SK-N-SH (cell line): ENCODE measurements at regions not wholly inside any gene's neighbourhood (a gene's known extent, or its start where the extent isn't known, plus 50 kb on each side); places are given as distances from the start of the nearest gene placed in this dataset.
"Not testable (repeated sequence)": the region's sequence is repeated elsewhere in the genome, so short reads cannot be mapped to it uniquely, and the experiment has no call there.

Source experiments
- CTCF ChIA-PET: fragments of 300-600, 350-600 bp; formaldehyde crosslinking; extraction: SDS; loops from one replicate; lab custom pipeline; 2021; lab: Yijun Ruan, JAX
- POLR2A ChIA-PET: fragments of 350-600 bp; sonication (Branson Sonifier 250); formaldehyde crosslinking; extraction: SDS; loops from one replicate; lab custom pipeline; 2020; ENCODE audit warnings: antibody characterized with exemption, inconsistent platforms; lab: Yijun Ruan, JAX
- DNase-seq: peaks from one replicate; pipeline ENCODE4 v3.0.0; 2012
- H2AFZ ChIP-seq: fragments of 200-600 bp; sonication (generic); 2 replicates; pipeline ENCODE4 v1.8.1; 2016; ENCODE audit warnings: antibody characterized with exemption, mild to moderate bottlenecking, low read depth
- H3F3A ChIP-seq: fragments of 200-600 bp; sonication (generic); replicated peaks from 2 replicates; pipeline ENCODE3; 2016; ENCODE audit warnings: antibody characterized with exemption, mild to moderate bottlenecking; ENCODE audit not compliant: insufficient read depth
- H3K27ac ChIP-seq, 2 experiments: fragments of 200-500 bp in 1 of 2; fragments of 200-600 bp in 1 of 2; sonication (Bioruptor generic) in 1 of 2; sonication (generic), shearing (Covaris generic) in 1 of 2; 2 replicates each; pipeline versions ENCODE4 v1.5.1 to v1.6.1; 2014 to 2016; ENCODE audit warnings: low read depth in 2 of 2, inconsistent platforms in 1 of 2, low read length in 1 of 2, mild to moderate bottlenecking in 1 of 2, mixed read lengths in 1 of 2
- H3K27me3 ChIP-seq: fragments of 200-600 bp; sonication (generic), shearing (Covaris generic); 2 replicates; pipeline ENCODE4 v1.6.1; 2016; ENCODE audit warnings: mixed run types; ENCODE audit not compliant: insufficient read depth
- H3K36me3 ChIP-seq, 2 experiments: fragments of 200-500 bp in 1 of 2; fragments of 200-600 bp in 1 of 2; sonication (Bioruptor generic) in 1 of 2; sonication (generic) in 1 of 2; replicated peaks in 1 of 2; 2 replicates each; pipeline versions ENCODE3 to v1.5.1; 2014 to 2016; ENCODE audit warnings: low read length in 1 of 2, mild to moderate bottlenecking in 1 of 2; ENCODE audit not compliant: insufficient read depth in 2 of 2, control insufficient read depth in 1 of 2
- H3K4me1 ChIP-seq, 2 experiments: fragments of 200-500 bp in 1 of 2; fragments of 200-600 bp in 1 of 2; sonication (Bioruptor generic) in 1 of 2; sonication (generic), shearing (Covaris generic) in 1 of 2; 2 replicates each; pipeline versions ENCODE4 v1.5.1 to v1.6.1; 2014 to 2016; ENCODE audit warnings: low read depth in 1 of 2, low read length in 1 of 2, mixed run types in 1 of 2; ENCODE audit not compliant: insufficient read depth in 2 of 2, control insufficient read depth in 1 of 2
- H3K4me2 ChIP-seq: fragments of 200-600 bp; sonication (generic), shearing (Covaris generic); 2 replicates; pipeline ENCODE4 v1.6.1; 2017; ENCODE audit warnings: mixed run types
- H3K4me3 ChIP-seq, 2 experiments: fragments of 200-500 bp in 1 of 2; fragments of 200-600 bp in 1 of 2; sonication (Bioruptor generic) in 1 of 2; sonication (generic), shearing (Covaris generic) in 1 of 2; 2 replicates each; pipeline versions ENCODE4 v1.5.1 to v1.8.1; 2014 to 2016; ENCODE audit warnings: low read depth in 2 of 2, inconsistent platforms in 1 of 2, low read length in 1 of 2, mild to moderate bottlenecking in 1 of 2, mixed read lengths in 1 of 2, moderate library complexity in 1 of 2
- H3K79me2 ChIP-seq: fragments of 200-600 bp; sonication (generic); 2 replicates; pipeline ENCODE4 v1.8.1; 2017; ENCODE audit warnings: mild to moderate bottlenecking; ENCODE audit not compliant: insufficient read depth
- H3K9ac ChIP-seq: fragments of 200-600 bp; sonication (generic); 2 replicates; pipeline ENCODE4 v1.6.1; 2017; ENCODE audit warnings: mixed run types
- H3K9me2 ChIP-seq: fragments of 200-600 bp; sonication (generic); 2 replicates; pipeline ENCODE4 v1.6.1; 2017; ENCODE audit warnings: mixed run types
- H3K9me3 ChIP-seq: fragments of 200-600 bp; sonication (generic); 2 replicates; pipeline ENCODE4 v1.6.1; 2017; ENCODE audit warnings: mixed run types, mild to moderate bottlenecking, moderate library complexity
- H4K20me1 ChIP-seq: fragments of 200-600 bp; sonication (generic); 2 replicates; pipeline ENCODE4 v1.6.1; 2017; ENCODE audit warnings: mild to moderate bottlenecking, mixed run types; ENCODE audit not compliant: insufficient read depth
- WGBS: methylation state at CpG from one replicate; pipeline ENCODE4 v1.1.6; 2017; ENCODE audit warnings: low lambda C conversion rate; 5-methylcytosine and 5-hydroxymethylcytosine counted together

GRCh38 chr1:243074224-243074623 is 180.9 kb downstream of the CEP170 start:
- H3K4me3 ChIP-seq, H3K36me3 ChIP-seq, H2AFZ ChIP-seq, POLR2A ChIA-PET, H3K79me2 ChIP-seq, H4K20me1 ChIP-seq, CTCF ChIA-PET, H3K27me3 ChIP-seq, H3K4me1 ChIP-seq, H3K9me2 ChIP-seq, H3K4me2 ChIP-seq, DNase-seq, H3K9ac ChIP-seq, H3K9me3 ChIP-seq, H3F3A ChIP-seq, H3K27ac ChIP-seq: not testable (repeated sequence)
- WGBS: 58% methylated on average over 1 of the region's 5 CpGs

DNA sequence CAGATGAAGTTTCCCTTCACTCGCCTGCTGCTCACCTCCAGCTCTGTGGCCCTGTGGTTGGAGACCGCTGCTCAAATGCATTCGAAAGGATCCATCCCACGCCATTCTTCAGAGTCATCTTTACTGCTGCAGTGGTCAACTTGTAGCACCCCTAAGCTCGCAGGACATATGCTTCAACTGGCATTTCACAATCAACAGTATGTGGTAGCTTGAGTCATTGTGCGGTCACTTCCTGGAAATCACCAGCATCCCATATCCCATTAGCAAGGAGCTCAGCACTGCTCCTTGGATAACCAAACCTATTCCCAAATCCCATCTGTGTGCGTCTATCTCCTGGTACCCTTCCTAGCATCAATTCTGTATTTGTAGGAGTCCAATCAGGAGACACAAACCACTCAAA is 188.0 kb downstream of the CEP170 start:
- H3K4me1 ChIP-seq, H3K9ac ChIP-seq, CTCF ChIA-PET, H3K4me2 ChIP-seq, H3K79me2 ChIP-seq, H3K9me3 ChIP-seq, H3K27ac ChIP-seq, H3K9me2 ChIP-seq, POLR2A ChIA-PET, H2AFZ ChIP-seq, H3K4me3 ChIP-seq, H3K36me3 ChIP-seq, H3F3A ChIP-seq, DNase-seq, H3K27me3 ChIP-seq, H4K20me1 ChIP-seq: not testable (repeated sequence)
- WGBS: 58% methylated on average over 4 of the region's 7 CpGs

GRCh38 chr1:243061965-243062364 is 193.1 kb downstream of the CEP170 start:
- H3K9me3 ChIP-seq: not testable (repeated sequence)

GRCh38 chr1:243055510-243055909 is 199.6 kb downstream of the CEP170 start:
- H3K79me2 ChIP-seq, H2AFZ ChIP-seq, H3K4me1 ChIP-seq, H3K36me3 ChIP-seq, H3K9me3 ChIP-seq, H3F3A ChIP-seq, H3K27me3 ChIP-seq, H3K9ac ChIP-seq, DNase-seq, H4K20me1 ChIP-seq, H3K4me3 ChIP-seq, CTCF ChIA-PET, H3K27ac ChIP-seq, POLR2A ChIA-PET, H3K4me2 ChIP-seq, H3K9me2 ChIP-seq: not testable (repeated sequence)
- WGBS: 90% methylated on average over 22 of the region's 22 CpGs

More at GRCh38 chr1:243061965-243062364, 193.1 kb downstream of the CEP170 start:
- H4K20me1 ChIP-seq, H3K36me3 ChIP-seq, H2AFZ ChIP-seq, H3K4me2 ChIP-seq, POLR2A ChIA-PET, H3K9me2 ChIP-seq, H3K27ac ChIP-seq, DNase-seq, H3K4me3 ChIP-seq, CTCF ChIA-PET, H3K4me1 ChIP-seq, H3K9ac ChIP-seq, H3K27me3 ChIP-seq, H3K79me2 ChIP-seq, H3F3A ChIP-seq: not testable (repeated sequence)
- WGBS: 46% methylated on average over 5 of the region's 6 CpGs

GRCh38 chr1:243055091-243055490 is 200.0 kb downstream of the CEP170 start:
- H4K20me1 ChIP-seq, H3K27ac ChIP-seq, H3K4me2 ChIP-seq, H3K36me3 ChIP-seq, POLR2A ChIA-PET, H3F3A ChIP-seq, DNase-seq, H3K4me1 ChIP-seq, H3K79me2 ChIP-seq, H3K27me3 ChIP-seq, H2AFZ ChIP-seq, H3K9me3 ChIP-seq, H3K9ac ChIP-seq, H3K4me3 ChIP-seq, H3K9me2 ChIP-seq, CTCF ChIA-PET: not testable (repeated sequence)
- 85% methylated on average over 9 of the region's 14 CpGs for WGBS

DNA sequence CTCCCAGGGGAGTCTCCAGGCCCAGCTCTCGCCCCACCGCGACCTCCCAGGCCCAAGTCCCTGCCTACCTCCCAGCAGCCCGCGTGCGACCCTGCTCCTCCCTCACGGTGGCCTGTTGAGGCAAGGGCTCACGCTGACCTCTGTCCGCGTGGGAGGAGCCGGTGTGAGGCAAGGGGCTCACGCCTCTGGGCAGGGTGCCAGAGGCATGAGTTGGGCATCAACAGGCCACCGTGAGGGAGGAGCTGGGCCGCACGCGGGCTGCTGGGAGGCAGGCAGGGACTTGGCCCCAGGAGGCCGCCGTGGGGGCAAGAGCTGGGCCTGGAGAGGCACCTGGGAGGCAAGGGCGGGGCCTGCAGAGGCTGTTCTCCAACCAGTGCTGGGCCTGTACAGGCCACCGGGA is 200.4 kb downstream of the CEP170 start:
- H3K4me2 ChIP-seq, H3K9me3 ChIP-seq, H3K9ac ChIP-seq, H3K79me2 ChIP-seq, POLR2A ChIA-PET, DNase-seq, H3K4me1 ChIP-seq, H3K9me2 ChIP-seq, H3F3A ChIP-seq, H3K36me3 ChIP-seq, H2AFZ ChIP-seq, H4K20me1 ChIP-seq, H3K27me3 ChIP-seq, CTCF ChIA-PET, H3K27ac ChIP-seq, H3K4me3 ChIP-seq: not testable (repeated sequence)
- 87% methylated on average over 15 of the region's 20 CpGs for WGBS

DNA sequence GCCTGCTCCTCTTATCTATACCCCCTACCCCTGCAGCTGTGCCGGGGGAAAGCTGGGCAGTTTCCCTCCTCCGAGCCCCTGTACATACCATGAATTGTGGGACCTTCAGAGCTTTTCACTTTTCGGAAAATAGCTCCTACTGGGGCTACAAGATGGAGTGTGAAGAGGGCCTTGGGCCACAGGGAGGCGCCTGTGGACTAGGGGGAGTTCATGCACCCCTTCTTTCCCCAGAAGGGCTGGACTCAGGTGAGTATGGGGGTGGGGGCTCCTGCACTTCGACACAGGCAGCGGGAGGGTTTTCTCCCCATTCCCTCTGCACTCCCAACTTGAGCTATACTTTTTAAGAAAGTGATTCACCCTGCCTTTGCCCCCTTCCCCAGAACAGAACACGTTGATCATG is 202.0 kb downstream of the CEP170 start:
- H4K20me1 ChIP-seq, DNase-seq, CTCF ChIA-PET, H3K9ac ChIP-seq, H3K4me2 ChIP-seq, H2AFZ ChIP-seq, H3K9me3 ChIP-seq, H3K79me2 ChIP-seq, H3K9me2 ChIP-seq, H3K4me1 ChIP-seq, H3K27ac ChIP-seq, H3F3A ChIP-seq, H3K27me3 ChIP-seq, POLR2A ChIA-PET, H3K4me3 ChIP-seq, H3K36me3 ChIP-seq: not testable (repeated sequence)
- WGBS: 75% methylated on average over 1 of the region's 7 CpGs
